OCI-LY1 (cell line): ENCODE measurements at regions not wholly inside any gene's neighbourhood (a gene's known extent, or its start where the extent isn't known, plus 50 kb on each side); places are given as distances from the start of the nearest gene placed in this dataset.

Experiments
- H2AFZ ChIP-seq: fragments of 200-600 bp; sonication (generic), shearing (Covaris generic); 2 replicates; pipeline ENCODE4 v1.6.0; 2014; ENCODE audit warnings: antibody characterized with exemption, mild to moderate bottlenecking, low read length
- H3F3A ChIP-seq: fragments of 200-600 bp; sonication (generic), shearing (Covaris generic); 2 replicates; pipeline ENCODE4 v1.6.0; 2014; ENCODE audit warnings: mild to moderate bottlenecking, antibody characterized with exemption, low read length, moderate library complexity; ENCODE audit not compliant: insufficient read depth
- H3K27ac ChIP-seq: fragments of 200-600 bp; sonication (generic); 2 replicates; pipeline ENCODE4 v1.5.1; 2014; ENCODE audit warnings: low read length, mixed run types, mild to moderate bottlenecking, low read depth; ENCODE audit not compliant: poor library complexity, severe bottlenecking
- H3K27me3 ChIP-seq: fragments of 200-600 bp; sonication (generic); 2 replicates; pipeline ENCODE4 v1.6.0; 2014; ENCODE audit warnings: antibody characterized with exemption, mild to moderate bottlenecking, low read length, moderate library complexity; ENCODE audit not compliant: insufficient read depth
- H3K36me3 ChIP-seq: fragments of 200-600 bp; sonication (generic); 2 replicates; pipeline ENCODE4 v1.6.1; 2014; ENCODE audit warnings: mild to moderate bottlenecking, antibody characterized with exemption, low read length, moderate library complexity, mixed read lengths; ENCODE audit not compliant: insufficient read depth
- H3K4me1 ChIP-seq: fragments of 200-600 bp; sonication (generic); 2 replicates; pipeline ENCODE4 v1.5.1; 2014; ENCODE audit warnings: mild to moderate bottlenecking, low read length, moderate library complexity; ENCODE audit not compliant: insufficient read depth, severe bottlenecking
- H3K4me2 ChIP-seq: fragments of 200-600 bp; sonication (generic), shearing (Covaris generic); 2 replicates; pipeline ENCODE4 v1.6.1; 2014; ENCODE audit warnings: low read length
- H3K4me3 ChIP-seq: fragments of 200-600 bp; sonication (generic); 2 replicates; pipeline ENCODE4 v1.5.1; 2014; ENCODE audit warnings: low read length, low read depth, mild to moderate bottlenecking, mixed read lengths; ENCODE audit not compliant: poor library complexity, severe bottlenecking
- H3K79me2 ChIP-seq: fragments of 200-600 bp; shearing (Covaris generic); 2 replicates; pipeline ENCODE4 v1.6.1; 2016; ENCODE audit warnings: mixed run types, low read length, mixed read lengths; ENCODE audit not compliant: insufficient read depth
- H3K9ac ChIP-seq: fragments of 200-600 bp; sonication (generic), shearing (Covaris generic); 2 replicates; pipeline ENCODE4 v1.6.1; 2014; ENCODE audit warnings: mild to moderate bottlenecking, low read length, mixed read lengths
- H3K9me2 ChIP-seq: fragments of 200-600 bp; sonication (generic), shearing (Covaris generic); 2 replicates; pipeline ENCODE4 v1.6.1; 2014; ENCODE audit warnings: low read depth, mild to moderate bottlenecking, low read length, mixed read lengths
- H3K9me3 ChIP-seq: fragments of 200-600 bp; shearing (Covaris generic); 2 replicates; pipeline ENCODE4 v1.6.1; 2014; ENCODE audit warnings: low read length, mixed read lengths
- H4K20me1 ChIP-seq: fragments of 200-600 bp; sonication (generic), shearing (Covaris generic); 2 replicates; pipeline ENCODE4 v1.6.0; 2016; ENCODE audit warnings: mild to moderate bottlenecking, low read length; ENCODE audit not compliant: insufficient read depth
- CTCF ChIP-seq: fragments of 200-600 bp; sonication (generic), shearing (Covaris generic); IDR thresholded peaks from 2 replicates; pipeline ENCODE4 v1.5.1; 2017; ENCODE audit warnings: mild to moderate bottlenecking, antibody characterized with exemption, low read length, moderate library complexity, mixed read lengths
- EZH2 ChIP-seq: fragments of 200-600 bp; sonication (generic), shearing (Covaris generic); IDR thresholded peaks from 2 replicates; pipeline ENCODE4 v1.8.0; 2017; ENCODE audit warnings: borderline replicate concordance, mixed run types, mild to moderate bottlenecking, antibody characterized with exemption, low read length, moderate library complexity, mixed read lengths

GRCh38 chr11:122062763-122063162 lies 53.3 kb downstream of the BLID start:
- Histone ChIP-seq H3F3A (no peaks in the 10 kb centered on the region), H4K20me1 (no peaks in the 10 kb centered on the region), H3K36me3 (no peaks in the 10 kb centered on the region), H3K9ac (no peak overlapping the region), H3K4me2 (no peak overlapping the region), H3K4me1 (no peaks in the 10 kb centered on the region), H2AFZ (no peak overlapping the region), H3K79me2 (no peaks in the 10 kb centered on the region), H3K9me2 (no peaks in the 10 kb centered on the region), H3K27me3 (no peaks in the 10 kb centered on the region), H3K27ac (no peak overlapping the region), H3K4me3 (no peak overlapping the region), H3K9me3 (no peaks in the 10 kb centered on the region)
- TF ChIP-seq EZH2, result no peak
- TF ChIP-seq CTCF, result no peak

GRCh38 chr11:122059565-122059964 lies 56.5 kb downstream of the BLID start:
- H3F3A ChIP-seq, result no peaks in the 10 kb centered on the region

GRCh38 chr11:122050021-122050690 lies 65.9 kb downstream of the BLID start:
- no peak overlapping the region for H2AFZ ChIP-seq
- no peak overlapping the region for H3K4me3 ChIP-seq
- no peaks in the 10 kb centered on the region for H3K9me2 ChIP-seq
- H3K79me2 ChIP-seq, result no peaks in the 10 kb centered on the region
- no peaks in the 10 kb centered on the region for H3F3A ChIP-seq
- no peak overlapping the region for H3K27ac ChIP-seq
- no peak overlapping the region for H3K4me2 ChIP-seq
- no peaks in the 10 kb centered on the region for H3K9me3 ChIP-seq
- no peaks in the 10 kb centered on the region for H3K36me3 ChIP-seq
- H3K9ac ChIP-seq, result no peak overlapping the region
- no peaks in the 10 kb centered on the region for H4K20me1 ChIP-seq
- TF ChIP-seq EZH2 (no peak), CTCF (no peak)
- H3K27me3 ChIP-seq, result no peaks in the 10 kb centered on the region
- no peaks in the 10 kb centered on the region for H3K4me1 ChIP-seq

More at GRCh38 chr11:122059565-122059964, 56.5 kb downstream of the BLID start:
- H3K27ac ChIP-seq, result no peak overlapping the region
- no peaks in the 10 kb centered on the region for H3K79me2 ChIP-seq
- no peaks in the 10 kb centered on the region for H4K20me1 ChIP-seq
- no peak overlapping the region for H2AFZ ChIP-seq
- H3K4me1 ChIP-seq, result no peaks in the 10 kb centered on the region
- no peaks in the 10 kb centered on the region for H3K27me3 ChIP-seq
- H3K9me2 ChIP-seq, result no peaks in the 10 kb centered on the region
- no peak overlapping the region for H3K4me3 ChIP-seq
- TF ChIP-seq EZH2 (no peak), CTCF (no peak)
- no peaks in the 10 kb centered on the region for H3K36me3 ChIP-seq
- no peak overlapping the region for H3K4me2 ChIP-seq
- no peak overlapping the region for H3K9ac ChIP-seq
- H3K9me3 ChIP-seq, result no peaks in the 10 kb centered on the region
